Iris pigment epithelial cell (primary cell): ENCODE measurements at regions not wholly inside any gene's neighbourhood (a gene's known extent, or its start where the extent isn't known, plus 50 kb on each side); places are given as distances from the start of the nearest gene placed in this dataset.

Experiments
- DNase-seq: peaks from one replicate; pipeline ENCODE4 v3.0.0-alpha.2; 2011; ENCODE audit warnings: low read depth

DNA sequence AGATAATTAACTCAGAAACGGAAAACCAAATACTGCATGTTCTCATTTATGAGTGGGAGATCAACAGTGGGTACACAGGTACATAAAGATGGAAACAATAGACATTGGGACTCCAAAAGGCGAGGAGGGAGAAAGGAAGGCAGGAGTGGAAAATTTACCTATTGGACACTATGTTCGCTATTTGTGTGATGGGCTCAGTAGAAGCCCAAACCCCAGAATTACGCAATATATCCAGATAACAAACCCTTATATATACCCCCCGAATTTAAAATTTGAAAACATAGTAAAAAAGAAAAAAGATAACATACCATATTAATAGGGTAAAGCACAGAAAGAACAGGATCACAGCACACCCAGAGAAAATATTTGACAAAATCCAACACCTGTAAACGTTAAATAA lies 1351.7 kb upstream of the FAM98A start:
- no peak for DNase-seq

DNA sequence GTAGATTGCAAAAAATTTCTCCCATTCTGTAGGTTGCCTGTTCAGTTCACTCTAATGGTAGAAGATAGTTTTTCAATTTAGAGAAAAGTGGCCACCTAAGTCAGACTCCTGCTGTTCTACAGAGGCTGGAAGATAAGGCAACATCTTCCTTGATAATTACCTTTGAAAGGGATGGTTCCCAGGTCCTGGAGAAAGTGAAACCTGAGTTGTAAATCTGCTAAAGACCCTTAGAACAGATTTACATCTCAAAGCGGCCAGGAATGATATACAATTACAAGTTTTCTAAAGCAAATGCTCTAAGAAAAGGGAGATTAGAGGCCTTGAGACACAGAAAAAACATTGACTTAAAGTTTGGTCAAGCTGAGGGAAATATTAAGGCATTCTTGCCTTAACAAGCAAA lies 1350.2 kb upstream of the FAM98A start:
- DNase-seq: no peak

DNA sequence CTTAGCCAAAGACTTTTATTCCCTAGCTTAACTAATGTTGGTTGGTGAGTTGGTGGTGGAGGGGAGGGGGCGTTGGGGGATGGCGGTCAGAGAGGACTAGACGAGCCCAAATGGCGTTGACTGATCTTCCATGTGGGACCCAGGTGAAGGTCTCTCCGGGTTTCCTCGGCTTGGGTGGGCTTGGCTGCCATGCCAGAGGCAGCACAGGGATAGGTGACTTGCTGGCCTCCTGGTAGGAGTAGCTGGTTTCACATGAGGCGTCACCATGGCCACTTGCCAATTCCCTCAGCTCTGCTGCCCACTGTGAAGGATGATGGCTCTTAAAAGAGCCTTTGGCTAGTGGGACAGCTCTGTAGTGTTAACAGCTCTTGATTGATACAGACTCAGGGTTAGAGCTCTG lies 1337.0 kb upstream of the FAM98A start:
- no peak for DNase-seq

DNA sequence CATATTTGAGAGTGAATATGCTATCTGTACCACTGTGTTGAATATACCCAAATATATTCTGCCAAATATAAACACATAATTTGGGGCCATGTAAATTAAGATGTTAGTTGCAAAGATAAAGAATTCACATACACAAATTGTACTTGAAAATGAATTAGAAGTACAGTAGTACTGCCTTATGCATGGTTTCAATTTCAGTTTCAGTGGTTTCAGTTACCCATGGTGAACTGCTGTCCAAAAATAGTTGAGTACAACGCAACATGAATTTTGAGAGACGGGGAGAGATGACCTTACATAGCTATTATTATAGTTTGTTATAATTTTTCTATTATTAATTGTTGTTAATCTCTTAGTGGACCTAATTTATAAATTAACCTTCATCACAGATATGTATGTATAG lies 1313.0 kb upstream of the FAM98A start:
- DNase-seq: no peak

DNA sequence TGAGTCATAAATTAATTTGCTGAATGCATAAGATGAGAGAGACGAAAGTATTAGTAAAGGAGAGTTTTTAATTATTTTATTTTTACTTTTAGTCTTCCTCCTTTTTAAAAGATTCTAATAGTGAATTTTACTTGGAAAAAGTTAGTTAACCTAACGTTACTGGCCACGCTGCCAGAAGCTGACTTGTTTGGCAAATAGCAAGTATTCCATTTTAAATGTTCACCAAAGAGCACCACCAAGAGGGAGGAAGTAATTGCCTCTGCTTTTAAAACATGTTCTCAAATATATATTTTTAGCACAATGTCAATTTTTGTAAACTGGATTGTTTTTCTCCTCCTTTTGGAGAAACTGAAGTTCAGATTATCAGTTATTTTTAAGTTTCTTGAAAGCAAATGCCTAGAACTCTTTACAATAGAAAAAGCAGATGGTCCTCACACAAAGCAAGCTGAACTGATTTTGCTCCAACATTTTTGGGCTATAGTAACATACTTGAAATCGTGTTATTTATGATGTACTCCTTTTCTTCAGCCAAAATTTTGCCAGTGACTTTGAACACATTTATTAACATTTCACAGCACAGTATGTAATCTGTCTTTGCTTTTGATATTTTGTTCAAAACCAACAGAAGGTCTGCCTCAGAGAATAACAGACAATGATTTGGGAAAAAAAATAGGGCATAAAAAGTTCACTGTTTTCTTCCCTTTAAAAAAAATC lies 1311.0 kb upstream of the FAM98A start:
- no peak for DNase-seq

DNA sequence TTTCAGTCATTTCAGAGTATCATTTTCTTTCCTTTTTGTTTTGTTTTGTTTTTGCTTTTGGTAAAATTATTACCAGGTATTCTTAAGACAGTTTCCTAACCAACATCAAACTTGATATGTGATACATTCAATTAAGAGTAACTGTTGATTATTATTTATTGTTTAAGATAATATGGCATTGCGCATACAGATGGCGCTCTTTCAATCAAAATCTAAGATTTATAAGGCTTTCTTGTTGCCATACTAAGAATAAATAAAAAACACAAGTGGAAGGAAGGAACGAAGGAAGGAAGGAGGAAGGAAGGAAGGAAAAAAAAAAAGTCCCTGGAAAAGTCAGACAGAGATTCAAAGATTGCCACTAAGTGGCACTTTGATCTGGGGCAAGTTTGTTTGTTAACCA lies 1308.7 kb upstream of the FAM98A start:
- no peak for DNase-seq

DNA sequence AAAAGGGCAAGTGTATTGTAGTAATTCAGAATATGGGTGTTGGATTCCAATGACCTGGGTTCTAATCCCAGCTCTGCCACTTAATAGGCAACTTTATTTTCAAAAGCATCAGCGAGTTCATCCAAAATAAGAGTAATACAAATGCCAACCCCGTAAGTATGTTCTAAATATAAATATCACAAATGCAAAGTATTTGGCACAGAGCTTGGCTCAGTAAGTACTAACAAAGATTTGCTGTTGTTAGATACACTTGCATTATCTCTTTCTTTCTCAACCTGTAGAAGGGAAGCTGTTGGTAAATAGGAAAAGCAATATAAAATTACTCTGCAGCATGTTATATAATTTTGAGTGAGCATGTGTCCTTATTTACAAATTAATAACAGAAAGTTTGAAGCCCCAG lies 1302.6 kb upstream of the FAM98A start:
- no peak for DNase-seq

DNA sequence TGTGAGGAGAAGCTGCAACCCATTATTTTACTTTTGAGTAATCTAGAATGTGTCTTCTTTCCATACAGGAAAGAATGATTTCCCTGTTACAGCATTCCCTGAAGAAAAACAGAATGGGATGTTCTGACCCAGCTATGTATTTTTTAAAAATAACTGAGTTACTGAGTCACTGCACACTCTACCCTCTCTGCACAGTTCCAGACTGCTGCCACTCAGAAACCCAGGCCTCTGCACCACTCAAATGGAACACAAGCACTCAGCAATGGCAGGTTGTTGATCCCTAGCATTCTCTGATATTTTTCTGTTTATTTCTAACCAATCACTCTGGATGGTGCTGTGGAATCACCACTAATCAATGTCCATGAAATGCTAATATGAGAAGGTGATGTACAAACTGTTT lies 1300.0 kb upstream of the FAM98A start:
- DNase-seq: no peak

DNA sequence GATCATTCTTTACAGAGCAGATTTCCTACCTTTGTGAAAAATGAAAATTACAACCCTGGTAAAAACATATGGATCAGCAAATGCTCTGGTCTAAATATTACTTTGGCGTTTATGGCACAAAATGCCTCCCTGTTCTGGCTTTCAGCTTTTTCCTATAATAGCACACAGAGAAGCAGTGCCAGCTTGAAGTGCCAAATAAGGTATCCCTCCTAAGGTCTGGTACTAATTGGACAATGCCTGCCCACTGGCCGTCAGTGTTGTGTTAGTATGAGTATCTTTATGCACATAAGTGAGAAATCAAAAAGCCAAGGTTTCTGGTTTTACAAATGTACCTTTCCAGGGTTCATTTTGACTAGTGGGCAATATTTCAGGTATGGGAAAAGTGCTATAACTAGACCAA lies 1293.7 kb upstream of the FAM98A start:
- no peak for DNase-seq

DNA sequence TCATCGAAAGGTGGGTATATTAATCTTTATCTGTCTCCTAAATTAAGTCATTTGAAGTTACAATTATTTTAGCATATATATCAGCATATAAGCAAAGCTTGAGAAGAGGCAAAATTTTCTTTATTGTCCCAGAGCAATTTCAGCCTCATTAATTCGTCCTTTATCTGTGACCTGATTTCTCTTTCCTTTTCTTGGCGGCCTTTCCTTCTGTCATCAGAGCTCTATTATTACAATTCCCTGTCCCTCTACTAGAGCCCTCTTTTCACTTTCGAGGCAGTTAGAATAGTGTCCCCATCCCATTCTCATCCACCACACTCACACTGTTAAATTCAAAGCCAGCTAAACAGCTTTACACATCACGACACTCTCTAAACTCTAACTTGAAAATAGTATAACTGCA lies 1293.2 kb upstream of the FAM98A start:
- no peak for DNase-seq

DNA sequence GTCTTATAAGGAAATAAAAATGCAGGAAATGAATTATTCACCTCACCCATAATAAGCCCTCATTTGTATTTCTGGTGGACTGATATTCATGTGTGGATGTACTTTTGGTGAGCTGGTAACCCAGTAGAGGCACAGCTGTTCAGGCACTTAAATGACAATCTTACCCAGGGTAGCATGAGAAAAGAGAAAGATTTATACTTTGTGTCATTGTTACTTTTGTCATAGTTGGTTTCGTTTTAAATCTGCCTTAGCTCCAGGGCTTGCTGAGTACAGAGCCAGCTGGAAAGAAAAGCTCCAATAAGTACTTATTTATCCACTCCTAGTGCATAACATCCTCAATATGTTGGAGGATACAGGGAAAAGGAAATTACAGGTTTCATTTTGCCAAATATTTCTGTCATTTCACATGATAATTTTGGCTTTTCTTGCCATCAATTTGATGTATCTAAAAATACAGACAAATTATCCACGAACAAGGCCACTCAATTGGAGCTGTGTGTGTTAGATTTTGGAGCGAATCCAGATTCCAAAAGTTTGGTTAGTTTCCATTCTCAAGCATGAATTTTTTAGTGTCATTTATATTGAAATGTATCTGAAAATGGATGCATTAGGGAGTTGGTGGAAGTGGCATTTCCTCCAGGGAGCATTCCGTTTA lies 1276.1 kb upstream of the FAM98A start:
- DNase-seq: no peak

DNA sequence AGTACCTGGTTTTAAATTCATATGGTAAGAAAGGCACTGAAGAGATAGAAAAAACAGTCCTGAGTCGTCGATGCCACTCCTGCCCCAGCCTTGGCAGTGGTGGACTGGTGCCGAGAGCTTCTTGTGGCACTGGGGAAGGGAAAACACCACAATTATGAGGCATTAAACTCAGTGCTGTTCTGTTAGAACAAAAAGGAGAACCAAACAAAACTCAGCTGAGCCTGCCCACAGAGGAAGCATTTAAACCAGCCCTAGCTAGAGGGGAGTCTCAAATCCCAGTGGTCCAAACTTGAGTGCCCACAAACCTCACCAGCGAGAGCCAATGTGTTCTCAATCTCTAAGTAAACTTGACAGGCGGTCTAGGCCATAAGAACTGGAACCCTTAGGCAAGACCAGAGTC lies 1254.5 kb upstream of the FAM98A start:
- DNase-seq: no peak

DNA sequence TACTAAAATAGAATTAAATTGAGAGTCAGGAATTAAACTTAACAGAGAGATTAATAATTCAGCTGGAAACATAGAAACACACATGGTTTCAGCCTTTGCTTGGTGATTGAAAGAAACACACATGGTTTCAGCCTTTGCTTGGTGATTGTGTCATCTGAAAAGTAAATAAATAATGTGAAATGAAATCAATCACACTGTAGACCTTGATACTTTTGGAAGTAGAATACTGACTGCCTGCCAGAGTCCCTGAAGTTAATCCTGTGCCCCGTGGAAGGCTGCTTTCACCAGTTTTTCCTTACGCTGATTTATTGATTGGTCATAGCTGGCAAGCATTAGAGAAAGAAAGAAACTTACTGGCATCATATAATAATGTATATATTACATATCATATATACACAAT lies 1252.7 kb upstream of the FAM98A start:
- no peak for DNase-seq

DNA sequence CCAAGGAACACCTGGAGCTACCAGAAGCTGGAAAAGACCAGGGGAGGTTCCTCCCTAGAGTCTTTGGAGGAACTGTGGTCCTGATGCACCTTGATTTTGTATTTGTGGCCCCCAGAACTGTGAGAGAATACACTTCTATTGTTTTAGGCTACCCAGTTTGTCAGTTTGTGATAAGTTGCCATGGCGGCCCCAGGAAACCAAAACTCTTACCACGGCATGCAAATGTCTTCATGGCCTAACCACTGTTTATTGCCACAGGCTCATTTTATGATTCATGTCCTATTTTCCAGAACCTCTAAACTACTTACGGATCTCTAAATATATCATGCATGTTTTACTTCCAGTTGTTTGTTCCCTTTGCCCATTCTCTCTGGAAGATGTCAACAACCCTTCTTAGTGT lies 1250.7 kb upstream of the FAM98A start:
- no peak for DNase-seq

DNA sequence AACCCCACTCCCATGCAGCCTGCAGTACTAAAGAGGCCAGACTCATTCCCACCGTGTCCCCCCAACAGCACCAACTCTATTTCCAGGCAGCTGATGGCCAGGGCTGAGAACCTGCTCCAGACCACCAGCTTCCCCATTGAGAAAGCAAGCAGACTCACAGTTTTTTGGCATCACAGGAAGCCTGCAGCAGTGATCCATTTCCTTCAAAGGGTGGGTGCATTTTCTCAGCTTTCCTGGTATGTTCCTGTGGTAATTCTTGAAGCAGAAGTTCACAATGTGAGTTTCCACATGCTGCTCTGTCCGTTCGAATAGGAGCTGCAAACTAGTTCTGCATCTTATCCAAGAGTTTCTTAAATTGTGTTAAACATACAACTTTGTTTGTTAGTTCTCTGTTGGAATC lies 1249.6 kb upstream of the FAM98A start:
- DNase-seq: no peak

DNA sequence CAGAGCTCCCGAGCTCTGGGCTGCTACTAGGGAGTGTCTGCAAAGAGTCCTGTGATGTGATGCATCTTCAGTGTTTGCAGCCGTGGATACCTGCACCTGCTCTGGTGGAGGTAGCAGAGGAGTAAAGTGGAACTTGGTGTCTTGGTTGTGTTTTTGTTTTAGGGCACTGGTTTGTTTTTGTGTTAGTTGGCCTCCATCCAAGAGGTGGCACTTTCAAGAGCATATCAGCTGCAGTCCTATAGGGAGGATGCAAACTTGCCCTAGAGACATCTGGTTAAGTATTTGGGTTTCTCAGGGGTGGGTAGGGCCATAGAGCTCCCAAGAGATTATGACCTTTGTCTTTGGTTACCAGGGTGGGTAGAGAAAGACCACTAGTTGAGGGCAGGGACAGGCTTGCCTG lies 1249.0 kb upstream of the FAM98A start:
- no peak for DNase-seq

DNA sequence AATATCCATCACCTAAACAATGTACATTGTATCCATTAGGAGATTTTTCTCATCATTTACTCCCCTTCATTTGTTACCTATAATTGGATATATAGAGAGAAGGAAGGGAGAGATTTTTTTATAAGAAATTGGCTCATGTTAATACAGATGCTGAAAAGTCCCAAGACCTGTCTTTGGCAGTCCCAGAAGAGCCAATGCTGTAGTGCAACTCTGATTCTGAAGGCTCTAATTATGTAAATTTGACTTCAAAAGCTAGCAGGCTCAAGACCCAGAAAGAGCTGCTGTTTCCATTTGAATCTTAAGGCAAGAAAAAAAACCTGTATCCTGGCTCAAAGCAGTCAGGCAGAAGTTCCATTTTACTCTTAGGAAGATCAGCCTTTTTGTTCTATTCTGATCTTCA lies 1245.5 kb upstream of the FAM98A start:
- no peak for DNase-seq

DNA sequence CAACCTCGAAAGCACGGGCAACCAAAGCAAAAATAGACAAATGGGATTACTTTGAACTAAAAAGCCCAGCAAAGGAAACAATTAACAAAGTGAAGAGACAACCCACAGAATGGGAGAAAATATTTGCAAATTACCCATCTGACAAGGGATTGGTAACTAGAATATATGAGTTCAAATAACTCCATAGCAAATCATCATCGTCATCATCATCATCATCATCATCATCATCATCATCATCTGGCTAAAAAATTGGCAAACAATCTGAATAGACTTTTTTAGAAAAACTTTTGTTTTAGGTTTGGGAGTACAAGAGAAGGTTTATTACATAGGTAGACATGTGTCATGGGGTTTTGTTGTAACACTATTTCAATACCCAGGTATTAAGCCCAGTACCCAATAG lies 1239.3 kb upstream of the FAM98A start:
- DNase-seq: no peak

DNA sequence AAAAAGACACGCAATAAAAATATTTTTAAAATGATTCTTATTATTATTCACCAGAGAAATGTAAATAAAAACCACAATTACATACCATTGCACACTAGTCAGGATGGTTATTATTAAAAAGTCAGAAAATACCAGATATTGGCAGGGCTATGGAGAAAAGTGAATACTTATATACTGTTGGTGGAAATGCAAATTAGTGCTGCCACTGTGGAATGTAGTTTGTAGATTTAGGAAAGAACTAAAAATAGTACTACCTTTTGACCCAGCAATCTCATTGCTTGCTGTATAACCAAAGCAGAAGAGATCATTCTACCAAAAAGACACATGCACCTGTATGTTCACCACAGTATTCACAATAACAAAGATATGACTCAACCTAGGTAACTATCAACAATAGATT lies 1237.3 kb upstream of the FAM98A start:
- DNase-seq: no peak

DNA sequence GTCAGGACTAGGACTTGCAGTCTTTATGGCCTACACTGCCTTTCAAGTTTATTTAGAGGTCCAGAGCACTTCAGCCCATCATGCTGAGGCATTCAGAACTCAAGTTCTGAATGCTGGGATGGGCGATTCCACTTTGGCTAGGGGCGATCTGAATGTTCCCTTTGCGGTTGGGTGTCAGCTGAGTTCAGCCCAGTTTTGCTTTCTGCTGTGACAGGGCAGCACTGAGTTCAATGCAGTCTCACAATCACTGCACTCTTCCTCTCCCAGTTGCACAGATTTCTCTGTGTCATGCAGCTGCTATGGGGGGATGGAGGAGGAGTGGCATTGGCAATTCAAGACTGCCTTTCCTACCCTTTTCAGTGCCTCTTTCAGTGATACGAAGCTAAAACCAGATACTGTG lies 1232.0 kb upstream of the FAM98A start:
- DNase-seq: no peak

DNA sequence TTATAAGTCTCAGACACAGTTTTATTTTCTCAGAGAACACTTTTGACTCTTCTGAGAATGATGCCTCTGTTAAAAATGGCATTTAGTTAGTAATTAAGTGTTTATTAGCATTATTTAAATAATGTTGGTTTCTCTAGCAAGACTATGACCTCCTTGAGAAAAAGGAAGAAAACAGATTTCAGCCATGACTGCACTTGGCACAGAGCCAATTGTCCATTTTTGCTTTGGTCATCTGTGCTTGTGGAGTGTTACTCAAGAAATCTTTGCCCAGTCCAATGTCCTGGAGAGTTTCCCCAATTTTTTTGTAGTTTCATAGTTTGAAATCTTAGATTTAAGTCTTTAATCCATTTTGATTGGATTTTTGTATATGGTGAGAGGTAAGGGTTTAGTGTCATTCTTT lies 1229.4 kb upstream of the FAM98A start:
- no peak for DNase-seq

DNA sequence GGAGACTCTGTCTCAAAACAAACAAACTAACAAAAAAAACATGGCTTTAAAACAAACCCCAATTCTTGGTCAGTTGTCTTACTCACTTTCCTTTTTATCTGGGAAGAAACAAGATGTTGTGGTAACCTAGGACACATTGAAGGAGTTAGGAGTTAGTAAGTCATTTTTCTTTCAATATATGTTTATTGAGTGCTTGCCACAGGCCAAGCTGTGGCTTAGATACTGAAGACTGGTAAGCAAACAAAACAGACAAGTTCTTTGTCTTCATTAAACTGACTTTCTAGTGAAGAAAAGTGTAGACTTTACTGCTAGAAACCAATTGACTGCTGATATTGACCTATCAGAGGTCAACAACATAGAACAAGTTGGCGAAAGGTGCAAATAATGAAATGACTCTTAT lies 1228.3 kb upstream of the FAM98A start:
- no peak for DNase-seq

DNA sequence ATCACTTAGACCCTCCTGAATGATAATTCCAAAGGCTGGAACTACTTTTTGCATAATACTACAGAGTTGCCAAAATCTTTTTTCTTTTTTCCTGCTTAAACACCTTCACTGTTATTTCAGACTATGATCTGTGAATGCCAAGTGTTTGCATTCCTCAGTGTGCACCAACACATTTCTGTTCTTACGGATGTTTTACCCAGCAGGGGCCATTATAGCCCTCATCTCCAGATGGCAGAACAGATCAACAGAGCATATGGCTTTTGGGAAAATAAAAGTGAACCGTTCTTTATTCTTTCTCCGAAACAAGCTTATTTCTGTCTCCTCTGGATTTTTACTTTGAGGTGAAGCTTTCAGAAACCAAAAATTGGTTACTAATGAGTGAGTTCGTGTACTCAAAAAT lies 1226.6 kb upstream of the FAM98A start:
- no peak for DNase-seq

DNA sequence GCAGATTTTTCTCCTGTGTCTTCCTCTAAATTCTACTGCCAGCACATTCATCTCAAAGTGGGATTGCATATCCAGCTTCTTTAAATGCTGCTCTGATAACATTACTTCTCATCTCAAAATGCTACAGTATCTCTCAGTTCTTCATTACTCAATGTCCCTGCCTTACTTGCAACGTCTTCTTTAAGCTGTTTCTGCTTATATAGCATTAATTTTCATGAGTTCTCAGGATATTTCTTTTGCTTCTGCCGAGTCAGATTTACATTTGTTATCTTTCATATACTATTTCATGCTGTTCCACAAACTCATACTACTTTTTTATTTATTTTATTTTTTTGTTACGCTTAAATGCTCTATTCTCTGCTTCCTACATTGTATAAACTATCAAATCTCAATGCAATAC lies 1223.5 kb upstream of the FAM98A start:
- DNase-seq: no peak
